Activated CD4-positive, alpha-beta T cell treated with anti-CD3 and anti-CD28 coated beads, Interleukin-10, Interleukin-2, amounts not matched to agents 100 ng/mL and 50 ng/mL, durations not matched to agents 16 hours and 8 hours (primary cell): ENCODE measurements at regions not wholly inside any gene's neighbourhood (a gene's known extent, or its start where the extent isn't known, plus 50 kb on each side); places are given as distances from the start of the nearest gene placed in this dataset.
A peak's percentile ranks its signal among the peaks of the same experiment; 100 is the strongest.
"Not testable (repeated sequence)": the region's sequence is repeated elsewhere in the genome, so short reads cannot be mapped to it uniquely, and the experiment has no call there.

Experiments used
- DNase-seq: peaks from one replicate; pipeline ENCODE4 v3.0.0-alpha.2; 2020

DNA sequence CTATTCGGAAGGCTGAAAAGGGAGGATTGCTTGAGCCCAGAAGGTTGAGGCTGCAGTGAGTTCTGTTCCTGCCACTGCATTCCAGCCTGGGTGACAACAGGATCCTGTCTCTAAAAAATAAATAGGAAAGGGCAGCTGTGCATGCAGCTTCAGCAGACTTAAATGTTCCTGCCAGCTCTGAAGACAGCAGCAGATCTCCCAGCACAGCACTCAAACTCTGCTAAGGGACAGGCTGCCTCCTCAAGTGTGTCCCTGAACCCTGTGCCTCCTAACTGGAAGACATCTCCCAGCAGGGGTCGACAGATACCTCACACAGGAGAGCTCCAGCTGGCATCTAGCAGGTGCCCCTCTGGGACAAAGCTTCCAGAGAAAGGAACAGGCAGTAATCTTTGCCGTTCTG is 117.9 kb downstream of the CXCL12 start:
- DNase-seq = no peak

DNA sequence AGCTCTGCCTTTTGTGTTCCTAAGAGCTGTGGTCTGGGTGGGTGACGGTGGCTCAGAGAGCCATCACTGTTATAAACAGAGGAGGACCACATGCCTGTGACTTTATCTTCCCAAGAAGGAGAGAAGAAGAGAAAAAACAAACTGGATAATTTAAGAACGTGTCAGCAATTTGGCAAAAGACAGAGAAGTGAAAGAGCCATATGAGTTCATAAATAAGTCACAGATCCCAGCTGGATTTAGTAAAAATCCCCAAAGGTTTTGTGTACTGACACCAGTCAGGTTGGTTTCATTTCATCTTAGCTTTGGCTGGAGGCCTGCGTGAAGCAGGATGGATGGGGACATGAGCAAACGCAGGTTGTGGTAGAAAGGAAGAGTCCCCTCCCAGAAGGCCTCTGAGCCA is 120.7 kb downstream of the CXCL12 start:
- no peak for DNase-seq

DNA sequence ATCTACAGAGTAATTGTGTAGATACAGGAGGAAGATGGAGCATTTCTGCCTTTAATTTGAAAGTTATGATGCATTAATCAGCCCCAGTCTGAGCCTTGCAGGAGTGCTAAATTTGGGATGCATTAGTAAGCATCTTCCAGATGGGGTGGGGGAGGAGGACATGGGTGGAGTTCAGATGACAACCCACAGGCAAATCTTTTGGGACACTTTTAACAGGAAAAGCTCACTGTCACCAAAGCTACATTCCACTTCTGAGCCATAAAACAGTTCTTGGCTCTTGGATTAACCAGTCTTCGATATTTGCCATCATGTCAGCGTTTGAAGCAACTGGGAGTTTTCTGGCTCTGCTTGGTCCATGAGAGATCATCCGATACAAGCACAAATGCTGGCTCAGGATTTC is 121.1 kb downstream of the CXCL12 start:
- DNase-seq = no peak

DNA sequence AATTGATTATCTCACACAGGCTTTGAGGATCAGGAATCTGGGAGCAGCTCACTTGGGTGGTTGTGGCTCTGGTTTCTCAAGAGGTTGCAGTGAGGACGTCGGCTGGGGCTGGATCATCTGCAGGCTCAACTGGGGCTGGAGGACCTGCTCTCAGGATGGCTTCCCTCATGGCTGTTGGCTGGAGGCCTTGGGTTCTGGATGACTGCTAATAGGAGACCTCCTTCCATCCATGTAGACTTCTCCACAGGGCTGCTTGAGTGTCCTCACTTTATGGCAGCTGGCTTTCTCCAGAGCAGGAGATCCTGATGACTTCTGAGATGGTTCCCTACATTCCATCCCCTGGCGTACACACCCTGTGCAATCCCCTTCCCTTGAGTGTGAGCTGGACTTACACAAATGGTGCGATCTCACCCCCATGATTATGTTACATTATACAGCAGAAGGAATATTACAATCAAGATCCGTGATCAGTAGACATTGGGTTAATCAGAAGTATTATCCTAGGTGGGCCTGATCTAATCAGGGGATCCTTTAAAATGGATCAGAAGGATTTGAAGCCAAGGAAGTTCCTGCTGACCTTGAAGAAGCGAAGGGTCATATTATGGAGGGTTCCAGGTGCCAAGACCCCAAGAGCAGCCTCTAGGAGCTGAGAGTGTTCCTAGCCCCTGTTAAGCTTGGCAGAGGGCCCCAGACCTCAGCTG is 122.2 kb downstream of the CXCL12 start:
- DNase-seq = no peak

DNA sequence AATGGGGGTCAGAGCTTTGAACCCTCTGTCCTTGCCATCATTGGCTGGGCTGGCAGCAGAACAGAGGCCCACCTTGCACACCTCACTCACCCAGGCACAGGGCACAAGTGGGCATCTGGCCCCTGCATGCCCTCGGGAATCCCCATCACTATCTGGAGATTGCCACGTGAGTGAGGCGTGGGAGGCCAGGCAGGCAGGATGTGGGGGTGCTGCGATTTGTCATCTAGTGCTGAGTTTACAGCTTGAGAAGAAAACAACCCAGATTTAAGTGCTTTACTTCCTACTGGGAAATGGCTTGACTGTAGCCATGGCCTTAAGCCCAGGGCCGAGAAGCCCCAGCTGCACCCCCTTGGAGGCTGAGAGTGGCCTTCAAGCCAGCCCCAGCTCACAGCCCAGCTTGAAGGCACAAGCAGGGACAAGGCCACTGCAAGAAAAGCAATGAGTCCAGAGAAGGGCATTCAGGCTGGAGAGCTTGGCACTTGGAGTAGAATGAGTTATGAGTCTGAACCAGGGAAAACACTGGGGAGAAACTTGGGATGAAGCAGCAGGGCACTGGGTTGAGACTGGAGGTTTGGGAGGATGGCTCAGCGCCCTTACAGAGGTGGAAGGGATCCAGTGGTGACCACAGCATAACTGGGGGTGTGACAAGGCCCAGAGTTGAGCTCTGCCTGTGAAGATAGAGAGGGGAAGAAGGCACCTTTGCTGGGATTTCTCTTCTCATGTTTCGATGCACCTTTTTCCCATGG is 123.0 kb downstream of the CXCL12 start:
- DNase-seq = peak; percentile 16

DNA sequence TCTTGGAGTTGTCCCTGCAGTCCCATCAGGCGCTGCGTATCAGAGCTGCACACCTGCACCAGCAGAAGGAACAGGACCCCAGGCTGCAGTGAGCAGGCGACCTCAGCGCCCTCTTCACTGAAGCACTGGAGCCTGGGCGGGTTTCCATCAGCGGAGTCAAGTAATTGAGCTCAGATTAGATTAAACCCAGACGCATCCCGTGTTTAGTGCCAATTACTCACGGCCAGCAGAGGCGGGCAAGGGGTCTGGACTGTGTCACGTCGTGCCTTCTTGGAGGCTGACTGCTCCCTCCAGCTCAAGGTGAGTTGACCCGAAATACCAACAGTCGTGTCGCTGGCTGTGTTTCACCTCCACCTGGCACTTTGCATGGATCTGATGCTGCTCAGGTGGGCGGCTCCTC is 123.6 kb downstream of the CXCL12 start:
- no peak for DNase-seq

DNA sequence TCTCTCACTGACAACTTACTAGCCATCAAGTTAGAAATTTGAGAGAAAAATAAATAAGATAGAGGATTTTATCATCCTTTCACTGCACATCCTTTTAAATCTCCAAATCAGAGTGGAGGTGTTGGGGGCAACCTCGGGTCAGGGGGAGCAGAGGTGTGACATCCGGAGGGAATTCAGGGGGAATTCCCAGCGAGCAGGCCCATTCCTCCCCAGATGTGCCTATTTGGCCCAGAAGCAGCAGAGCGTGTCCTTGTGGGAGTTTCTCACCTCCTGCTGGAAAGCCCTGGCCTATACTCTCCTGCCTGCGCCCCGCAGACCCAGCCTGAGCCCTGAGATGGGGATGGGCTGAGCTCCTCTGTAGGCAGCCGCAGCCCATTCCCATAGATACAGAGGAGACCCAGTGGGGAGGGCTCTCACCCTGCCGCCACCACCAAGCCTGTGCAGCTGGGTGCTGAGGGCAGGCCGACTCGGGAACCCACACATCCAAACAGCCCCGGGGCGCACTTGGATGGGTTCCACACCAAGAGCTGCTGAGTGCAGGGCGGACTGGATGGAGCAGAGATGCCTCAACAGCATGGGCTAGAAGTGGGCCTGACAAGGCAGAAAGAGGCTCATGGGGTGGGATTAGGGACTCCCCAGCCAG is 124.5 kb downstream of the CXCL12 start:
- DNase-seq = no peak

DNA sequence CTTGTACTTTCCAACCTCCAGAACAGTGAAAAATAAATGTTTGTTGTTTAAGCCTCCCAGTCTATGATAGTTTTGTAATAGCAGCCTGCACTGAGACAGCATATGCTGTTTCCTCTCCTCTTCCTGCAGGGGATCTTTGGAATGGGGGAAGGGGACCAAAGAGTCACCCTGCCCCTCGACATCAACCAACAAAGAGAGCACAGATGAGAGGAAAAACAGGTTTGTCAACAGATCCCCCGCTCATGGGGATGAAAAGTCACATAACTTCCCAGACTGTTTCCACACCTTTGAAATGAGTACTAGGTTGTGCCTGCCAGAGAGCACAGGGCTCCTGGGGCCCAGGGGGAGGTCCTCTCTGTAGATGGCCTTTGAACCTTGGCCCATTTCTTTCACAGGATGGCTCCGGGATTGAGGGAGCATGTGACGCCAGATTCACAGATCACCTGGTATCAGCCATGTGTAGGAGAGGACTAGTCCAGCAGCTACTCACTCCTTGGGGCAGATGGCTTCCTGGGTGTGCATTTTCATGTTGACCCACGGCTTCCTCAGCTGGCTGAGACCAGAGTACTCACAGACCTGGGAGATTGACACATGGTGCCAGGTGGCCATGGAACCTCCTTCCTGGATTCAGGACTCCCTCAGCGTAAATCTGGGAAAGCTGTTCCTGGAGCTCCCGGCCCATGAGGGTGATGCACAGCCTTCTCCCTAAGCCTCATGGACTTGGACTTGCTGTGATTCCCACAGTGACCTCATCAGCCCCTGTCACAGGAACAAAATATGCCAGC is 125.6 kb downstream of the CXCL12 start:
- DNase-seq = no peak

DNA sequence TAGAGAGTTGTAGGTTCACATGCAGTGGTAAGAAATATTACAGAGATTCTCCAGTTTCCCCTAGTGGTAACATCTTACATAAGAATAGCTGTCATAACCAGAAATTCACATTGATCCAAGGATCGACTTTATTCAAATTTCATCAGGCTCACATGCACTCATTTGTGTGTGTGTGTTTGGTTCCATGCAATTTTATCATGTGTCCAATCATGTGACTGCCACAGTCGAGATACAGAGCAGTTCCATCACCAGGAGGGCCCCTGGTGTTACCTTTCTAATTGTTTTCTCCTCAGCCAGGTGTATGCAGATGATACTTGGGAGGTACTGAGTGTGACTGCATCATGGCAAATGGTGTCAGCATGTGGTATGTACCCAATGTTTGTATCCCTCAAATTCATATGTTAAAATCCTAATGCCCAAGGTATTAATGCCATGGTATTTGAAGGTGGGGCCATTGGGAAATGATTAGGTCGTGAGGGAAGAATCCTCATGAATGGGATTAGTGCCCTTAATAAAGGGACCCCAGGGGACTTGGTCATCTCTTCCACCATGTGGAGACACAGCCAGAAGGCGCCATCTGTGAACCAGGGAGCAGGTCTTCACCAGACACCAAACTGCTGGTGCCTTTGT is 126.3 kb downstream of the CXCL12 start:
- DNase-seq = no peak

DNA sequence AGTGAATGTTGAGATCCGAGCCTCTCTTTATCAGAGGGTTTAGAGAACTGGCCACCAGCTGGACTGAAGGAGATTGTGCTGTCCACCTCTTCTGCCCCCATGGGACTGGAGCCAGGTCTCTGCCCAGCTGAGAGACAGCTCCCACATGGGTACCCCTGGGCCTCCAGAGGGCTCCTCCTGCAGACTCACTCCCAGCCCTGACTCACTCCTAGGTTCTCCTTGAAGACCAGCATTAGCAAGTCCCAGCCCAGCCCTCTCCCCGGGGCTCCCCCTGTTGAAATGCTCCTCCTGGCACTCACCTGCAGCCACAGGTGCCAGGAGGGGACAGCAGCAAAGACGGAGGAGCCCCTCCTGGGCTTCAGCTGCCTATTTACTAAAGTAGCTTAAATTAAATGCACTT is 126.9 kb downstream of the CXCL12 start:
- no peak for DNase-seq

DNA sequence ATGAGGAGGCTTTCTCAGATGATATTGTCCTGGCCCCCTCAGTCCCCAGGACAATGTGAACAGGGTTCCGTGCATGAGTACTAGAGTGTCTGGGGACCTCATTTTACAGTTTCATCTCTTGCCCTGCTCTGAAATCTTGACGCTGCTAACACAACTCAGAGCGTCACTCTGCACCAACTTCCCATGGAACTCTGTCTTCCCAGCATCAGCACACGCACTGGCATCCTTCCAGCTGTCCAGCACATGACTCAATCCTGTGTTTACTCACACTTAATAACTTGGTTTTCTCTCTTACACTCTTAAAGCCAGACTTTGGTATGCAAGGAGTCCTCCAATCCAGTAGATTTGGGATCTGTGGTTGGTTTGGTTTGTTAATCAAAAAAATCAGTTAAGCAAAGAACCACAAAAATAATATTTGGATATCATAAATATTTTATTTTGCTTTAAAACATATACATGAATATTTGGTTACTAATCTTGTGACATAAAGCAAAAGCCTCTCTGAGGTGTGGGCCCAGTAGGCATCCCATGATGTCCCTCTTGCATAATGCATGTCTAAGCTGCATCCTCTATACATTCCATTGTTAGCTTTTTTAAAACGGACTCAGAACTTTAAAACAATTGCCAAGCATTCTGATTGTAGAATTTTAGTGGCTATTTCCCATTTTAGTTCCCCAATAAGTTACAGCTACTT is 131.0 kb downstream of the CXCL12 start:
- no peak for DNase-seq

DNA sequence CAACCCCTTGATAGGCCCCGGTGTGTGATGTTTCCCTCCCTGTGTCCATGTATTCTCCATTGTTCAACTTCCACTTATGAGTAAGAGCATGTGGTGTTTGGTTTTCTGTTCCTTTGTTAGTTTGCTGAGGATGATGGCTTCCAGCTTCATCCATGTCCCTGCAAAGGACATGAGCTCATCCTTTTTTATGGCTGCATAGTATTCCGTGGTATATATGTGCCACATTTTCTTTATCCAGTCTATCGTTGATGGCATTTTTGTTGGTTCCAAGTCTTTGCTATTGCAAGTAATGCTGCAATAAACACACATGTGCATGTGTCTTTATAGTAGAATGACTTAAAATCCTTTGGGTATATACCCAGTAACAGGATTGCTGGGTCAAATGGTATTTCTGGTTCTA is 132.3 kb downstream of the CXCL12 start:
- not testable (repeated sequence) for DNase-seq

DNA sequence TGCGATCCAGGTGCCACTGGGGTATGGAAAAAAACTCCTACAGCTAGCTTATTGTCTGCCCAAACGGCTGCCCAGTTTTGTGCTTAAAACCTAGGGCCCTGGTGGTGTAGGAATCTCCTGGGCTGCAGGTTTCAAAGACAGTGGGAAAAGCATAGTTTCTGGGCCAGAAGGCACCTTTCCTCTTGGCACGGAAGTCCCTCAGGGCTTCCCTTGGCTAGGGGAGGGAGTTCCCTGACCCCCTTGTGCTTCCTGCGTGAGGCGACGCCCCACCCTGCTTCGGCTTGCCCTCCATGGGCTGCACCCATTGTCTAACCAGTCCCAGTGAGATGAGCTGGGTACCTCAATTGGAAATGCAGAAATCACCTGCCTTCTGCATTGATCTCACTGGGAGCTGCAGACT is 135.0 kb downstream of the CXCL12 start:
- not testable (repeated sequence) for DNase-seq

DNA sequence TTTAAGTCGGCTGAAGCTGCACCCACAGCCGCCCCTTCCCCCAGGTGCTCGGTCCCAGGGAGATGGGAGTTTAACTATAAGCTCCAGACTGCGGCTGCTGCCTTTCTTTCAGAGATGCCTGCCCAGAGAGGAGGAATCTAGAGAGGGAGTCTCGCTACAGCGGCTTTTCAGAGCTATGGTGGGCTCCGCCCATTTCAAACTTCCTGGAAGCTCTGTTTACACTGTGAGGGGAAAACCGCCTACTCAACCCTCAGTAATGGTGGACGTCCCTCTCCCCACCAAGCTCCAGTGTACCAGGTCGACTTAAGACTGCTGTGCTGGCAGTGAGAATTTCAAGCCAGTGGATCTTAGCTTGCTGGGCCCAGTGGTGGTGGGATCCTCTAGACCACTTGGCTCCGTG is 135.4 kb downstream of the CXCL12 start:
- no peak for DNase-seq

DNA sequence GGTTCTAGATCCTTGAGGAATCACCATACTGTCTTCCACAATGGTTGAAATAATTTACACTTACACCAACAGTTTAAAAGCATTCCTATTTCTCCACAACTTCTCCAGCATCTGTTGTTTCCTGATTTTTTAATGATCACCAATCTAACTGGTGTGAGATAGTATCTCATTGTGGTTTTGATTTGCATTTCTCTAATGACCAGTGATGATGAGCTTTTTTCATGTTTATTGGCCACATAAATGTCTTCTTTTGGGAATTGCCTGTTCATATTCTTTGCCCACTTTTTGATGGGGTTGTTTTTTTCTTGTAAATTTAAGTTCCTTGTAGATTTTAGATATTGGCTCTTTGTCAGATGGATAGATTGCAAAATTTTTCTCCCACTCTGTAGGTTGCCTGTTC is 138.2 kb downstream of the CXCL12 start:
- not testable (repeated sequence) for DNase-seq

DNA sequence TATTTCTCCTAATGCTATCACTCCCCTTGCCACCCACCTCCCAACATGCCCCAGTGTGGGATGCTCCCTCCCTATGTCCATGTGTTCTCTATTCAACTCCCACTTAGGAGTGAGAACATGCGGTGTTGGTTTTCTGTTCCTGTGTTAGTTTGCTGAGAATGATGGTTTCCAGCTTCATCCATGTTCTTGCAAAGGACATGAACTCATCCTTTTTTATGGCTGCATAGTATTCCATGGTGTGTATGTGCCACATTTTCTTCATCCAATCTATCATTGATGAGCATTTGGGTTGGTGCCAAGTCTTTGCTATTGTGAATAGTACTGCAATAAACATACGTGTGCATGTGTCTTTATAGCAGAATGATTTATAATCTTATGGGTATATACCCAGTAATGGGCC is 138.6 kb downstream of the CXCL12 start:
- not testable (repeated sequence) for DNase-seq

DNA sequence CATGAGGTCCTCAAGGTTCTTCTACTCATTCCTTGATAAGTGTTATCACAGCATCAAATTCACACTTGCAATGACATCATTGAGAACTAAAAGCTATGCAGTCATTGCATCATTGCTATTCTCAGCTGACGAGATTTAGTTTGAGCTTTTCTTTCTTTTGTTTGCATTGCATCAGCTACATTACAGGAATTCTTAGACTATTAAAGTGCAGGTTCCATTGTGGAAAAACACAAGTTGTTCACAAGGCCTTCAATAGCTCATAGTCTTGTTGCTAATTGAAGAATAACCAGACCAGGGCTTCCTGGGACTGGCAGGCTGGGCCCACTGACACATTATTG is 139.3 kb downstream of the CXCL12 start:
- no peak for DNase-seq

DNA sequence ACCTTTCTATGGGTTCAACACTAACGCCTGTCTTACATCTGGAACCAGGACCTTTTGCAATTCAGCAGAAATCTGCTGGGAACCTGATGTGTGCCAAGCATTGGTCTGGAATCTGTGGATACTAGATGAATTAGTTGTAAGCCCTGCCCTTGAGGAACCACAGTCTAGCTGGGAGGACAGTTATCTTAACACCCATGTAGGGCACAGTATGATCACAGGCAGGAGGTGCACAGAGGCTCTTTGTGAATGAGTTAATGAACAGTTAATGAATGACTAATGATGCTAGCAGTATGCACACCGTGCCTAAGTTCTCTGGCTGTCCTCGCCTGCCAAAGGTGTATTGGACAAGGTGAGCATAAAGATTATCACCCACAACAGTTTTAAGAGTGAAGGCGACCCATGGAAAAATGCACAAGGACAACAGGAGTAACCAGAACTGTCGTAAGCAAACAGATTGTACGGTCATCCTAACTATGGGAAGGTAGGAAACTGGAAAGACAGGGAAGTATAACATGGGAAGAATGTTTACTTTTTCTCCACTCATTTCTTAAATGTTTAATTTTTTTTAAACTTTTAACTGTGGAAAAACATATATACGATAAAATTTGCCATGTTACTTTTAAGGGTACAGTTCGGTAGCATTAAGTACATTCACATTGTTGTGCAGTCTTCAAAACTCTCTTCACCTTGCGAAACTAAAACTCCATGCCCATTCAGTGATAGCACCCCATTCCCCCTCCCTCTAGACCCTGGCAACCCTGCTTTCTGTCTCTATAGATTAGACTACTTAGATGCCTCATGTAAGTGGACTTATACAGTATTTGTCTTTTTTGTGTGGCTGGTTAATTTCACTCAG is 139.9 kb downstream of the CXCL12 start:
- no peak for DNase-seq

DNA sequence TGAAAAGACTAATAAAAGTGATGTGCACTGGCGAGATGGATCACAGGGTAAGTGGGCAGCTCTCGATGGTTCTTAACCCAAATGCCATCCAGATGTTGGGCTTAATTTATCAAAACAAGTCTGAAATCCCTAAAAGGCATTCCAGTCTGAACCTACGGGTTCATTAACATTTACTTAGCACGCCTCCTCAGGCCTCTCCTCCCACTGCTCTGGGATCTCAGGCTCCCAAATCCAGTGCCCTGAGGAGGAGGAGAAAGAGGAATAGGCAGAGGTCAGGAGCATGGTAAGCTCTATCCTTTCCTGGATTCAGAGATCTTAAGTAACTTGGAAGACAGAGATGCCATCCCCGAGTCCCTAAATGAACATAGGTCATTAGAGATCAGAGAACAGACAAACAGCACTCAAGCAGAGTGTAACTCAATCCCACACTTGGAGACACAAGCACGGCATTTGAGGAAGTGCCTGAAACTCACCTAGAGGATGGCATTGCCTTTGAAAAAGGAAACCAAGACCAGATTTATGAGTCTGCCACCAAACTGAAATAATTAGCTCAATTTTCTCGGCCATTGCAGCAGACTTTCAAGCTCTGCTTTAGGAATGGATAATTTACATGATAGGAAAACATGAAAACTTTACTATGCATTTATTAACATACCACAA is 140.9 kb downstream of the CXCL12 start:
- DNase-seq = no peak

DNA sequence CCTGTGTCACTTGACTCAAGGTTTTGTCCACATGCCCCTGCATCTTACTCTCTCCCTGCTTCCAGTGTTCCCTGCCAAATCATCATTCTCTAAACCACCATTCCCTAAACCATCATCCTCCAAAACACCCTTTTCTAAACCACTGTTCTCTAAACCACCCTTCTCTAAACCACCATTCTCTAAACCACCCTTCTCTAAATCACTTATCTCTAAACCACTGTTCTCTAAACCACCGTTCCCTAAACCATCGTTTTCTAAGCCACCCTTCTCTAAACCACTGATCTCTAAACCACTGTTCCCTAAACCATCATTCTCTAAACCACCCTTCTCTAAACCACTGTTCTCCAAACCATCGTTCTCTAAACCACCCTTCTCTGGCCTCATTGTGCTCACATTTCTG is 142.1 kb downstream of the CXCL12 start:
- no peak for DNase-seq

DNA sequence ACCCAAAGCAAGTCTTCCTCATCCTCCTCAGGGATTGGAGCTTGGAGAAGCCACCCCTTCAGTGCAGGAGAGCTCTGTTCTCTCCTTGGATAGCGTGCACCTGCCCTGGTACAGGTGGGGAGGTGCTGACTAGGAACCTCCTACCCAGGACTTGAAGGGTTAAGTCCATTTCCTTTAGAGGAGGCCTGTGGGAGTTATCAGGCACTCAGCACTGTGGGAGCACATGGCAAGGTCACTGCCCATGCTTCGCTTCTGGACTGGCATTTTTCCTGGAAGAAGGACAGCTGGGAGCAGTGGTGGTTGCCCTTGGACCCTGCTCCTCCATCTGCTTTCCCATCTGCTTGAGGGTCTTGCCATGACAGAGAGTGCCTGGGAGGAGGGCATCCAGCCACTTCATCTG is 142.8 kb downstream of the CXCL12 start:
- no peak for DNase-seq
